H54 (cell line): ENCODE measurements at regions not wholly inside any gene's neighbourhood (a gene's known extent, or its start where the extent isn't known, plus 50 kb on each side); places are given as distances from the start of the nearest gene placed in this dataset.
A peak's percentile ranks its signal among the peaks of the same experiment; 100 is the strongest.

ENCODE experiments used
- DNase-seq: peaks from one replicate; pipeline ENCODE4 v3.0.0; 2011; ENCODE audit warnings: low spot score, mixed read lengths; ENCODE audit not compliant: insufficient read length
- FAIRE-seq: peaks from 3 replicates; lab custom pipeline; 2011; peaks lifted over from hg19 to GRCh38; lab: Jason Lieb, UNC
- POLR2A ChIP-seq: IDR thresholded peaks from 2 replicates; pipeline ENCODE4 v1.6.1; 2011; ENCODE audit warnings: low read depth, mild to moderate bottlenecking, low read length

- no peak for TF ChIP-seq POLR2A
- DNase-seq (no peak), FAIRE-seq (peak; percentile 50)
Observed at GRCh38 chr13:90121784-90122183, 1225.7 kb upstream of the MIR17HG start.

- FAIRE-seq (no peak), DNase-seq (no peak)
- no peak for TF ChIP-seq POLR2A
Observed at GRCh38 chr13:90122531-90122930, 1225.0 kb upstream of the MIR17HG start.

GRCh38 chr13:90135558-90135957 lies 1211.9 kb upstream of the MIR17HG start:
- TF ChIP-seq POLR2A = no peak
- DNase-seq (no peak), FAIRE-seq (peak; percentile 55)

- FAIRE-seq = no peak
- DNase-seq = no peak
- TF ChIP-seq POLR2A = no peak
Observed at GRCh38 chr13:90142251-90142650, 1205.2 kb upstream of the MIR17HG start.

- FAIRE-seq (peak; percentile 94), DNase-seq (peak; percentile 6)
- TF ChIP-seq POLR2A = no peak
Observed at GRCh38 chr13:90154311-90154960, 1193.1 kb upstream of the MIR17HG start.

GRCh38 chr13:90156390-90156789 lies 1191.1 kb upstream of the MIR17HG start:
- DNase-seq (no peak), FAIRE-seq (peak; percentile 71)
- no peak for TF ChIP-seq POLR2A

- no peak for TF ChIP-seq POLR2A
- FAIRE-seq (no peak), DNase-seq (no peak)
Observed at GRCh38 chr13:90168953-90169352, 1178.5 kb upstream of the MIR17HG start.

- FAIRE-seq (peak; percentile 52), DNase-seq (no peak)
- TF ChIP-seq POLR2A = no peak
Observed at GRCh38 chr13:90170208-90170607, 1177.3 kb upstream of the MIR17HG start.

- TF ChIP-seq POLR2A = no peak
- FAIRE-seq (no peak), DNase-seq (no peak)
Observed at GRCh38 chr13:90171649-90172048, 1175.8 kb upstream of the MIR17HG start.

GRCh38 chr13:90177512-90177911 lies 1170.0 kb upstream of the MIR17HG start:
- DNase-seq (no peak), FAIRE-seq (peak; percentile 6)
- TF ChIP-seq POLR2A = no peak

GRCh38 chr13:90184355-90184754 lies 1163.1 kb upstream of the MIR17HG start:
- DNase-seq (no peak), FAIRE-seq (peak; percentile 27)
- no peak for TF ChIP-seq POLR2A

GRCh38 chr13:90185734-90186133 lies 1161.8 kb upstream of the MIR17HG start:
- DNase-seq (no peak), FAIRE-seq (no peak)
- TF ChIP-seq POLR2A = no peak

- DNase-seq (no peak), FAIRE-seq (no peak)
- no peak for TF ChIP-seq POLR2A
Observed at GRCh38 chr13:90187478-90188350, 1159.8 kb upstream of the MIR17HG start.

- no peak for TF ChIP-seq POLR2A
- no peak for DNase-seq
Observed at GRCh38 chr13:90188351-90188636, 1159.2 kb upstream of the MIR17HG start.

GRCh38 chr13:90197722-90198121 lies 1149.8 kb upstream of the MIR17HG start:
- DNase-seq (no peak), FAIRE-seq (peak; percentile 87)
- TF ChIP-seq POLR2A = no peak

More at GRCh38 chr13:90188351-90188636, 1159.2 kb upstream of the MIR17HG start:
- FAIRE-seq = no peak
